ENCODE measurements at regions not wholly inside any gene's neighbourhood (a gene's known extent, or its start where the extent isn't known, plus 50 kb on each side); places are given as distances from the start of the nearest gene placed in this dataset.

DNA sequence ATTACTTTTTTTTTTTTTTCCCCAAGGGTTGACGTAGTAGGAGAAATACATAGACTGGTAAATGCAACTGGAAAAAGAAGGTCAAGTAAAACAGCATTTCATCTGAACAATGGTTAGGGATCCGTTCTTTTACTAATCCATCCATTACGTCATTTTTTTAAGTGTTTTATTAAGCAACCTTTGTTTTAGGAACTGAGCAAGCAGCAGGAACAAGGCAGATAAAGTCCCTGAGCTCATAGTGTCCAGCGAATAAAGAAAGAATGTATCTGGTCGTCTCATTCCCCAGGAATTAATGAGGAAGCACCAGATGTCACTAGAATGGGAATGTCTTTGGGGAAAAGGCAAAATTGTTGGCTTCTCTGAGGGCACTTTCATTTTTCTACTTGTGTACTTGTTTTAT is 842.4 kb downstream of the TDRD15 start:
- TF ChIP-seq ZNF274 (IDR thresholded peaks at IDR 0.05; ENCODE audit: low read depth, low read length) (no peak), YY1 (IDR thresholded peaks at IDR 0.05; ENCODE audit: insufficient read depth, insufficient read length) (no peak)
